OCI-LY7 (cell line): ENCODE measurements at regions not wholly inside any gene's neighbourhood (a gene's known extent, or its start where the extent isn't known, plus 50 kb on each side); places are given as distances from the start of the nearest gene placed in this dataset.

Experiments
- CTCF ChIP-seq: fragments of 200-600 bp; sonication (generic); conservative IDR thresholded peaks from 2 replicates; pipeline ENCODE4 v1.5.1; 2014; ENCODE audit warnings: mild to moderate bottlenecking, antibody characterized with exemption, low read length, moderate library complexity, mixed read lengths
- EZH2phosphoT487 ChIP-seq: fragments of 200-600 bp; sonication (generic); IDR thresholded peaks from 2 replicates; pipeline ENCODE4 v1.6.1; 2018; ENCODE audit warnings: low read depth, borderline replicate concordance, mild to moderate bottlenecking, mixed run types, antibody characterized with exemption, low read length, moderate library complexity, mixed read lengths

GRCh38 chr12:77723308-77723707 lies 107.4 kb upstream of the NAV3 start:
- TF ChIP-seq CTCF (no peak), EZH2phosphoT487 (no peak)
